HG03064 (cell line): ENCODE measurements at regions not wholly inside any gene's neighbourhood (a gene's known extent, or its start where the extent isn't known, plus 50 kb on each side); places are given as distances from the start of the nearest gene placed in this dataset.
"Not testable (repeated sequence)": the region's sequence is repeated elsewhere in the genome, so short reads cannot be mapped to it uniquely, and the experiment has no call there.

Source experiments
- ATAC-seq: cut with Tn5 transposase; IDR thresholded peaks from one replicate; pipeline ENCODE4 v1.9.1; 2021; ENCODE audit warnings: low read depth; ENCODE audit not compliant: unreplicated experiment

DNA sequence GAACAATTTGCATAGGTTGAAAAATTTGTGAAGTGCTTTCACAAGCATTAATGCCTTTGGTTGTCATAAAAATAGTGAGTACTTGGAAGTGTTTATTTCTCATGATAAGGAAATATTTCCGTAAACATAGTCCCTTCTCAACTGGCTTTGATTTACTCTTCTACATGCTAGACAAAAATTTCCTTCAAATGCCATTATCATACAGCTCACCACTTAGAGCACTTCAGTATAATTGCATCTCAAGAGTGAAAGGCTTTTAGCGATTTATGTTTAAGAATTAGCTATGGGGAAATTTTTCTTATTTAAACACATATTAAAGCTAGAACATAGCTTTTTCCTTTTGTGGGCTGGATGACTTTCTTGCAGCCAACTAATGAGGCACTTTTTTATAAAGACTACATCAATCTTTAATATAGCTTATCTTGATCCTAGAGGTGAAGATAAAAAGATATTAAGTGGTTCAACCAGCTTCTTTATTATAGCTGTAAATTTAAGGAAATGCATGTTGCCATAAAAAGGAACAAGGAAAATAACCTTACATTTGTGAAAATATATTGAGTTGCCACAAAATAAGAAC is 656.8 kb downstream of the SLITRK6 start:
- no peak for ATAC-seq

GRCh38 chr13:85141401-85141800 is 657.8 kb downstream of the SLITRK6 start:
- ATAC-seq = no peak

- no peak for ATAC-seq
These were observed 659.0 kb downstream of the SLITRK6 start for GRCh38 chr13:85140192-85140591.

- no peak for ATAC-seq
These were observed 661.7 kb downstream of the SLITRK6 start for GRCh38 chr13:85137516-85137915.

GRCh38 chr13:85132986-85133385 is 666.2 kb downstream of the SLITRK6 start:
- ATAC-seq = no peak

- ATAC-seq = not testable (repeated sequence)
These were observed 675.7 kb downstream of the SLITRK6 start for GRCh38 chr13:85123501-85123900.

- no peak for ATAC-seq
These were observed 690.9 kb downstream of the SLITRK6 start for GRCh38 chr13:85108356-85108755.

DNA sequence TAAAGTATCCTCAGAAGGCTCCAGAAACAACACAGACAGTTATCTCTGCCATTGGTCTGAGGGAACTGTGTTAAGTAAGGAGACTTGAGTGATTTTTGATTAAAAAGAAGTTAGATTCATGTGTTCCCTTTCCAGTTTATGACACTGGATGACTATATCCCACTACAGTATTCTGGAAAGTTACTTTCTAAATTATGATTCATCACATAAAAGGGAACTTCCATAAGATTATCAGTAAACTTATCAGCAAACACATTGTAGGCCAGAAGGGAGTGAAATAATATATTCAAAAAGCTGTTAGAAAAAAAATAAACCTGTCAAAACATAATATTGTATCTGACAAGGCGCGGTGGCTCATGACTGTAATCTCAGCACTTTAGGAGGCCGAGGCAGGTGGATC is 700.0 kb downstream of the SLITRK6 start:
- no peak for ATAC-seq

DNA sequence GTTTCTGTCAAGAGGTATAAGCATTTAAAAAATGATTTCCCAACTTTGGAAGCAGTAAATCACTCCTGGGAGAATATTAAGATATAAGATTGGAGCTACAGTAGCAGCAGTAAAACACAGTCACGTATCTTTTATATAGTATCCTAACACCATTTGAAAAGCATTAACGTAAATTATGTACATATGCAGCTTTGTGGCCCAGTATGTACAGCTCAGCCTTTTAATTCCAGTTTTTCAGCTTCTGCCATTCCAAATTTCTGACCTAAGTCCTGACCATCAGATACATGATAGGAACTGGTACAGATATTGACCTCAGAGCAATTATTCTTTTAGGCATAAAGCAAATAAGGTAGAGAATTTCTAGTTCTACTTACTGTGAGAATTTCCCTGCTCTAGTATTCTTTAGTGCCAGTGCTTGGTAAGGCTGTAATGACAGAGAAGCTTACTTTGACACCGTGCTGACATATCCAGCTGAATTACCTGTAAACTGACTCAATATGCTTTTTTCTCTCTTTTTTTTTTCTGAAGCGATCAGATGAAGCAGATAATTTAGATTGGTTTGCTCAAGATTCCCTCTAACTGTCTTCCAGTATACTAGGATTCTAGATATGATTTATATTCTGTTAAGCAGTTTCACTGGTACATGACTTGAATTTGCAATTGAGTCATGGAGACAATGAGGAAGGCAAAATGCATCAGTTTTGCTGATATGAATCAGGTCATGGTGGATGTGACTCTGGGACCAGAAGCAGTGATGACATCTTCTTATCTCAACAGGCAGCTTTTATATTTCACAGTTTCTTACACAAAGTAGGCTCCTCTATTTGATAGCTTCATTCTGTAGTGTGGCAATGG is 703.6 kb downstream of the SLITRK6 start:
- no peak for ATAC-seq

DNA sequence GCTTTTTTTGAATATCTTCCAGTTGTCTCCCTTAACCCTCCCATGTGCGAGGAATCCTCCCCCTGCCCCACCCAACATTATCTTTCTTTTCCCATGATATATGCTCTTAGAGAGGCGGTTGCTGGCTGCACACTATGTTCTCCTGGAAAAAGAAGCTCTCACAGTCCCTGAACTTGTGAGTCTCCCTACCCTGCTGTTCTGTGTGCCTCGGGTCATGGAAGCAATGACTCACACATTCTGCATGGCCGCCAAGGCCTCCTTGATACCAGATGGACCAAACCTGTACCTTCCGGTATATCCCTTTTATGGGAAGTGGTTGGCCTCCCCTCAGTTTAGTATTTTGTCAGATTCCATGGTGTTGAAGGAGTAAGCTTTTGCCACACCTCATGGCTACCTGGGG is 705.4 kb downstream of the SLITRK6 start:
- ATAC-seq = no peak

DNA sequence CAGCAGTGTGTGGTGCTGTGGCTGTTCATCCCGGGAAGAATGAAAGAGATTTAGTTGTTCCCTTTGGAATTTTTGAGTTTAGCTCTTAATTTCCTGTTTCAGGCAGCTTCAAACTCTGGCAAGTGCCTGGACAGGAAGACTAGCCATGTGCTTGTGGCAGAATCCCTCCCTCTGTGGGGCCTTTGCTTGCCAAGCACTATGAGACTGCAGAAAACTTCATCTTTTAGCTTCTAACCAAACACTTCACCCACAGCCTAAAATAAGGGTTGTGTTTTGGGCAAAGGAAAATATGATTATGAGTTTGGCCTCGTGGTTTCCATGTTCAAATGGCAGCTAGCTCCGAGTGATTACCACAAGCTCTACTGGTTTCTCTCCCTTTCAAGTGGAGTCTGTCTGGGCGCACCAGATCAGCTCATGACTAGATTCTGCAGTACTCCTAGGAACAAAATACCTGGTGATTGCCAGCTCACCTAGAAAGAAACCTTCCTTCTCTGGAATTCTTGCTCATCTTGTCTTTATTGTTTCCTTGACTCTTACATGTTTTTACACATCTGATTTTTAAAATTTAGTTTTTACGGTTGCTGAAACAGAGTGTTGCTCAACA is 707.5 kb downstream of the SLITRK6 start:
- ATAC-seq = no peak

GRCh38 chr13:85089186-85089585 is 710.0 kb downstream of the SLITRK6 start:
- no peak for ATAC-seq

- no peak for ATAC-seq
These were observed 718.5 kb downstream of the SLITRK6 start for GRCh38 chr13:85080691-85081090.

DNA sequence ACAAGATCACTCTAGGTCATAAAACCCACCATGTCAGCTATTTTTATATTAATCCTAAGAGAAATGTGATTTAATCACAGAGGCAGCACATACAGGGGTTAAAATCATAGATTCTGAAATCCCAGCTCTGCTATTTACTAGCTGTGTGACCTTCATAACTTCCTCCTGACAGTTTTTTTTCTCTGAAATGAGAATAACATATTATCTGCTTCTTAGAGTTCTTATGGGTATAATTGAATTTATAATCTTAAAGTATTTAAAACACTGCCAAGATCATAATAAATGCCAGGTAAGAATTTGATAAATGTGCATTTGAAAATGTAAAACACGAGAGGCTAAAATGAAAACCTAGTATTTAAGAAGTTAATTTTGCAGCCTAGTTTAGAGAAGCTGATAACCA is 722.9 kb downstream of the SLITRK6 start:
- ATAC-seq = no peak

GRCh38 chr13:85074543-85075313 is 724.5 kb downstream of the SLITRK6 start:
- no peak for ATAC-seq

GRCh38 chr13:85068231-85068630 is 731.0 kb downstream of the SLITRK6 start:
- ATAC-seq = no peak

DNA sequence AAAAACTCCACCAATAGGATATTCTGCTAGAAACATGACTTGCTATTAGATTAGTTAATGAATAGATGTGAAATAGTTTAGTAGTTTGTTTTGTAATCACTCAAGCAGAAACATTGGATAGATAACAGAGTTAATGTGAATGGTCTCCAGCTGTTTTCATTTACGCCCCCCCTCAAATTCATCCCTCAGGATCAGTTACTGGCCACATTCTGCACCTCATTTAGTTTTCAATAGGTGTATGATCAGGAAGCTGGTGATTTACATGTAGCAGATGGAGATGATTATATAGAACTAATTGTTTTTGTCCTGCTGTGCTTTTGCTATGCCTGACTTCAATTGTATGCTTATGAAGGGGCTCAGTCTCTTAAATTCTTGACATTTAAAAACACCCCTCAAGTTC is 759.0 kb downstream of the SLITRK6 start:
- ATAC-seq = no peak

- no peak for ATAC-seq
These were observed 767.4 kb downstream of the SLITRK6 start for GRCh38 chr13:85031771-85032170.

DNA sequence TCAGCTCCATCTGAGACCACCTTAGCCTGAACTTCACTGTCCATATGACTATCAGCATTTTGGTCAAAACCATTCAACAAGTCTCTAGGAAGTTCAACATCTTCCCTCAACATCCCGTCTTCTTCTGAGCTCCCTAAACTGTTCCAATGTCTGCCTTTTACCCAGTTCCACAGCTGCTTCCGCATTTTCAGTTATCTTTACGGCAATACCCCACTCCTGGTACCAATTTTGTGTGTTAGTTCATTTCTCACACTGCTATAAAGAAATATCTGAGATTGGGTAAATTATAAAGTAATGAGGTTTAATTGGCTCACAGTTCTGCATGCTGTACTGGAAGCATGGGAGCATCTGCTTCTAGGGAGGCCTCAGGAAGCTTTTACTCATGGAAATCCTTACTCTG is 771.2 kb downstream of the SLITRK6 start:
- no peak for ATAC-seq

DNA sequence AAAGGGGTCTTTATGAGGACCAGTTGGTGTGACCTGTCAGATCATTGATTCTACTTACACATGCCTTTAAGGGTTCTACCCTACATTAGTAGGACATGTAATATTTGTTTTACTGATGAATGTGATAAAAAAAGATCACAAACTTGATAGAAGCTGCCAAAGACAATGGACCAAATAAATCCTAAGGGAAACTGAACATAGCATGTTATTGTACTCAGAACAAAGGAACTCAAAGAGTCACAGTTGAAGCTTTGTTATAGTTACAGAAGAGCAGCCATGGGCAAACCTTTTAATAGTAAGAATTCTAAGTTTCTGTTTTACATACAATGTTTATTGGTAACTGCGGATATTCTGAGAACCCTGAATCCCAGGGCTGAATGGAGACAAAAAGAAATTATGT is 780.1 kb downstream of the SLITRK6 start:
- no peak for ATAC-seq

GRCh38 chr13:85013006-85013405 is 786.2 kb downstream of the SLITRK6 start:
- no peak for ATAC-seq
